ENCODE measurements at regions not wholly inside any gene's neighbourhood (a gene's known extent, or its start where the extent isn't known, plus 50 kb on each side); places are given as distances from the start of the nearest gene placed in this dataset.
A peak's percentile ranks its signal among the peaks of the same experiment; 100 is the strongest.

- FAIRE-seq, result no peak
- TF ChIP-seq POLR2A (IDR thresholded peaks at IDR 0.05; ENCODE audit: low read depth, low read length), result no peak
- DNase-seq (ENCODE audit: insufficient read length, low spot score), result no peak
Measured at GRCh38 chr3:40962721-40963120, 236.6 kb upstream of the CTNNB1 start.

- TF ChIP-seq POLR2A (IDR thresholded peaks at IDR 0.05; ENCODE audit: low read depth, low read length), result no peak
- no peak for DNase-seq (ENCODE audit: insufficient read length, low spot score)
- no peak for FAIRE-seq
Measured at GRCh38 chr3:40968666-40969065, 230.6 kb upstream of the CTNNB1 start.

- no peak for FAIRE-seq
- no peak for TF ChIP-seq POLR2A (IDR thresholded peaks at IDR 0.05; ENCODE audit: low read depth, low read length)
- no peak for DNase-seq (ENCODE audit: insufficient read length, low spot score)
Measured at GRCh38 chr3:40969341-40969740, 230.0 kb upstream of the CTNNB1 start.

GRCh38 chr3:40969756-40970466 lies 229.4 kb upstream of the CTNNB1 start:
- FAIRE-seq, result no peak
- TF ChIP-seq POLR2A (IDR thresholded peaks at IDR 0.05; ENCODE audit: low read depth, low read length), result no peak
- no peak for DNase-seq (ENCODE audit: insufficient read length, low spot score)

- FAIRE-seq, result peak; percentile 85
- TF ChIP-seq POLR2A (IDR thresholded peaks at IDR 0.05; ENCODE audit: low read depth, low read length), result no peak
Measured at GRCh38 chr3:40971191-40972168, 227.8 kb upstream of the CTNNB1 start.

GRCh38 chr3:40972350-40972749 lies 227.0 kb upstream of the CTNNB1 start:
- FAIRE-seq, result no peak
- no peak for TF ChIP-seq POLR2A (IDR thresholded peaks at IDR 0.05; ENCODE audit: low read depth, low read length)
- DNase-seq (ENCODE audit: insufficient read length, low spot score), result no peak

More at GRCh38 chr3:40971191-40972168, 227.8 kb upstream of the CTNNB1 start:
- DNase-seq (ENCODE audit: insufficient read length, low spot score), result peak; percentile 63

- DNase-seq (ENCODE audit: insufficient read length, low spot score) (no peak), FAIRE-seq (no peak)
- no peak for TF ChIP-seq POLR2A (IDR thresholded peaks at IDR 0.05; ENCODE audit: low read depth, low read length)
Measured at GRCh38 chr3:40973141-40973540, 226.2 kb upstream of the CTNNB1 start.

- TF ChIP-seq POLR2A (IDR thresholded peaks at IDR 0.05; ENCODE audit: low read depth, low read length), result no peak
- FAIRE-seq, result no peak
- no peak for DNase-seq (ENCODE audit: insufficient read length, low spot score)
Measured at GRCh38 chr3:40975711-40976121, 223.6 kb upstream of the CTNNB1 start.

- no peak for TF ChIP-seq POLR2A (IDR thresholded peaks at IDR 0.05; ENCODE audit: low read depth, low read length)
- no peak for DNase-seq (ENCODE audit: insufficient read length, low spot score)
- FAIRE-seq, result no peak
Measured at GRCh38 chr3:40976241-40976640, 223.1 kb upstream of the CTNNB1 start.

- FAIRE-seq, result no peak
- TF ChIP-seq POLR2A (IDR thresholded peaks at IDR 0.05; ENCODE audit: low read depth, low read length), result no peak
Measured at GRCh38 chr3:40978442-40978841, 220.9 kb upstream of the CTNNB1 start.

GRCh38 chr3:40979962-40980361 lies 219.3 kb upstream of the CTNNB1 start:
- DNase-seq (ENCODE audit: insufficient read length, low spot score) (no peak), FAIRE-seq (no peak)
- TF ChIP-seq POLR2A (IDR thresholded peaks at IDR 0.05; ENCODE audit: low read depth, low read length), result no peak

More at GRCh38 chr3:40978442-40978841, 220.9 kb upstream of the CTNNB1 start:
- no peak for DNase-seq (ENCODE audit: insufficient read length, low spot score)

GRCh38 chr3:40980467-40980866 lies 218.8 kb upstream of the CTNNB1 start:
- DNase-seq (ENCODE audit: insufficient read length, low spot score) (no peak), FAIRE-seq (no peak)
- no peak for TF ChIP-seq POLR2A (IDR thresholded peaks at IDR 0.05; ENCODE audit: low read depth, low read length)

GRCh38 chr3:40985195-40985594 lies 214.1 kb upstream of the CTNNB1 start:
- FAIRE-seq (no peak), DNase-seq (ENCODE audit: insufficient read length, low spot score) (no peak)
- TF ChIP-seq POLR2A (IDR thresholded peaks at IDR 0.05; ENCODE audit: low read depth, low read length), result no peak

GRCh38 chr3:40988468-40988867 lies 210.8 kb upstream of the CTNNB1 start:
- FAIRE-seq, result no peak
- DNase-seq (ENCODE audit: insufficient read length, low spot score), result no peak
- no peak for TF ChIP-seq POLR2A (IDR thresholded peaks at IDR 0.05; ENCODE audit: low read depth, low read length)
